ENCODE measurements at regions not wholly inside any gene's neighbourhood (a gene's known extent, or its start where the extent isn't known, plus 50 kb on each side); places are given as distances from the start of the nearest gene placed in this dataset.
A peak's percentile ranks its signal among the peaks of the same experiment; 100 is the strongest.

GRCh38 chr14:104458845-104459244 lies 120.7 kb upstream of the C14orf180 start:
- TF ChIP-seq CTCF (IDR thresholded peaks at IDR 0.05): no peak
- H3K36me3 ChIP-seq (ENCODE audit: control insufficient read depth, insufficient read depth, low read length): no peaks in the 10 kb centered on the region

DNA sequence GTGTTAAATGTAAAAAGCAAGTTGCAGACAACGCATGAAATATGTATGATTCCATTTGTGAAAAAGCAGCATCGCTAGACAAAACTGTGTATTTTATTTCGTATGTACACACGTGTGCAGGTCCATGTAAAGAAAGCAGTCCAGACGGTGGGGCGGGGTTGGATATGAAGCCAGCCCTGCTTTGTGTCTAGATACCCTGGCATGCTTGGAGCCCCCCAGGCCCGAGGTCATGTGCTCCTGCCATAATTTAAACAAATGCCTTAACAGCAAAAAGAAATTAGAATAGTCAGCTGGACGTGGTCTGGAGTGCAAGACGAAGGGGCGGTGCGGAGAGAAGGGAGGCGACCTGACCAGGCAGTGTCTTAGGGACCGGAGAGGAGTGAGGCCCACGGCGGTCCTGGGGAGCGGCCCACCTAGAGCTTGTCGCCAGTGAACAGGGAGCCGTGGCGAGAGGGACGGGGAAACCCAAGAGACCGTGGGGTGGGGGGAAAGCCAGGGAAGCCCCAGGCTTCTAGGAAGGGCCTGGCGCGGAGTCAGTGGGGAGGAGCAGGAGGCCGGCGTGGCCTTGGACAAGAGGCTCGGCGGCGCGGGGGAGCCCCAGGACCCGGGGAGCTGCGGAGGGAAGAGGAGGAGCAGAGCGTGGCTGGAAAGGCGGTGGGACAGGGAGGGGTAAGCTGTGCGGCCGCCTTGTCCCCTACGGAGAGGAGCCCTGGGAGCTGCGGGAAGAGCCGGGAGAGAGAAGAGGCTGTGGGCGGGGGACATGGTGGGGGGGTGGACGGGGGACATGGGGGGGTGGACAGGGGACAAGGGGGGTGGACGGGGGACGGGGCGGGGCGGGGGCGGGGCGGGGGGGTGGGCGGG lies 118.5 kb upstream of the C14orf180 start:
- intact Hi-C loops (cut with micrococcal nuclease): no loop called here
- WGBS (ENCODE audit: insufficient coverage): 25% methylated on average over 36 of the region's 47 CpGs
- peak overlapping the region; percentile 73 for H3K4me3 Mint-ChIP-seq
- peaks cover 10 to 11% of the 10 kb centered on the region in 2 donors for H3K4me1 Mint-ChIP-seq
- ATAC-seq (no peak), DNase-seq (no peak)
- H3K27me3 ChIP-seq (ENCODE audit: control insufficient read depth, insufficient read depth, low read length): peaks cover 5% of the 10 kb centered on the region
- H3K9me3 ChIP-seq (ENCODE audit: control insufficient read depth, insufficient read depth, low read length): no peaks in the 10 kb centered on the region
- no peaks in the 10 kb centered on the region for H3K36me3 ChIP-seq (ENCODE audit: control insufficient read depth, insufficient read depth, low read length)
- no peak overlapping the region for H3K27ac ChIP-seq (ENCODE audit: low read length)
- H3K27ac Mint-ChIP-seq: no peak overlapping the region
- no peak overlapping the region for H3K4me3 ChIP-seq (ENCODE audit: low read length)
- TF ChIP-seq CTCF (IDR thresholded peaks at IDR 0.05): no peak
- no peaks in the 10 kb centered on the region for H3K9me3 Mint-ChIP-seq
- H3K27me3 Mint-ChIP-seq (ENCODE audit: low read depth in 2 of 2): peaks cover 45 to 80% of the 10 kb centered on the region in 2 donors
- no peaks in the 10 kb centered on the region for H3K36me3 Mint-ChIP-seq
- no peaks in the 10 kb centered on the region for H3K4me1 ChIP-seq (ENCODE audit: control insufficient read depth, insufficient read depth, low read length)

More at GRCh38 chr14:104458845-104459244, 120.7 kb upstream of the C14orf180 start:
- Mint-ChIP-seq H3K4me3 (no peak overlapping the region), H3K4me1 (peaks cover 10 to 11% of the 10 kb centered on the region in 2 donors), H3K27me3 (ENCODE audit: low read depth in 2 of 2) (peaks cover 39 to 73% of the 10 kb centered on the region in 2 donors), H3K36me3 (no peaks in the 10 kb centered on the region), H3K27ac (no peak overlapping the region), H3K9me3 (no peaks in the 10 kb centered on the region)
- no peaks in the 10 kb centered on the region for H3K4me1 ChIP-seq (ENCODE audit: control insufficient read depth, insufficient read depth, low read length)
- H3K27ac ChIP-seq (ENCODE audit: low read length): no peak overlapping the region
- peaks cover 5% of the 10 kb centered on the region for H3K27me3 ChIP-seq (ENCODE audit: control insufficient read depth, insufficient read depth, low read length)
- no peak overlapping the region for H3K4me3 ChIP-seq (ENCODE audit: low read length)
- ATAC-seq (no peak), DNase-seq (no peak)
- WGBS (ENCODE audit: insufficient coverage): 58% methylated on average over 9 of the region's 9 CpGs
- intact Hi-C loops (cut with micrococcal nuclease): no loop called here
- no peaks in the 10 kb centered on the region for H3K9me3 ChIP-seq (ENCODE audit: control insufficient read depth, insufficient read depth, low read length)

- Histone ChIP-seq H3K4me3 (ENCODE audit: low read length) (no peak overlapping the region), H3K27me3 (ENCODE audit: control insufficient read depth, insufficient read depth, low read length) (peaks cover 5% of the 10 kb centered on the region), H3K9me3 (ENCODE audit: control insufficient read depth, insufficient read depth, low read length) (no peaks in the 10 kb centered on the region), H3K4me1 (ENCODE audit: control insufficient read depth, insufficient read depth, low read length) (no peaks in the 10 kb centered on the region), H3K36me3 (ENCODE audit: control insufficient read depth, insufficient read depth, low read length) (no peaks in the 10 kb centered on the region), H3K27ac (ENCODE audit: low read length) (no peak overlapping the region)
- intact Hi-C loops (cut with micrococcal nuclease): no loop called here
- WGBS (ENCODE audit: insufficient coverage): 5% methylated on average over 66 of the region's 66 CpGs
- peaks cover 39 to 75% of the 10 kb centered on the region in 2 donors for H3K27me3 Mint-ChIP-seq (ENCODE audit: low read depth in 2 of 2)
- no peaks in the 10 kb centered on the region for H3K9me3 Mint-ChIP-seq
- no peak for TF ChIP-seq CTCF (IDR thresholded peaks at IDR 0.05)
- ATAC-seq (peak in 1 of 3 donors; percentile 38), DNase-seq (no peak)
- H3K4me3 Mint-ChIP-seq: no peak overlapping the region
- H3K36me3 Mint-ChIP-seq: no peaks in the 10 kb centered on the region
- peaks cover 10 to 11% of the 10 kb centered on the region in 2 donors for H3K4me1 Mint-ChIP-seq
- no peak overlapping the region for H3K27ac Mint-ChIP-seq
These were observed 117.7 kb upstream of the C14orf180 start for GRCh38 chr14:104461676-104462449.
